RWPE1 (cell line): ENCODE measurements at regions not wholly inside any gene's neighbourhood (a gene's known extent, or its start where the extent isn't known, plus 50 kb on each side); places are given as distances from the start of the nearest gene placed in this dataset.

Experiments used
- CTCF ChIA-PET: fragments of 350-600 bp; sonication (Branson Sonifier 250); formaldehyde crosslinking; extraction: SDS; loops from one replicate; lab custom pipeline; 2021; lab: Yijun Ruan, JAX
- POLR2A ChIA-PET: fragments of 400-600 bp; formaldehyde crosslinking; extraction: SDS; loops from one replicate; lab custom pipeline; 2020; ENCODE audit warnings: antibody characterized with exemption; ENCODE audit not compliant: low non-redundant PET; lab: Yijun Ruan, JAX
- DNase-seq: peaks from one replicate; pipeline ENCODE4 v3.0.0; 2012; ENCODE audit warnings: low spot score
- H3K27ac ChIP-seq: fragments of 450-650 bp; 2 replicates; pipeline ENCODE4 v1.5.1; 2017
- CTCF ChIP-seq: fragments of 450-650 bp; conservative IDR thresholded peaks from 2 replicates; pipeline ENCODE4 v1.5.1; 2017; ENCODE audit warnings: low read depth, mild to moderate bottlenecking

GRCh38 chr17:15886804-15887203, 58.1 kb upstream of the ADORA2B start:
- TF ChIP-seq CTCF, result no peak
- ChIA-PET POLR2A (no interaction called here), CTCF (interaction anchor here (0.7 kb wide), 1 partner anchor 28 kb away, joined by 7 read pairs; no protein-coding TSS in a partner anchor)
- no peak for DNase-seq
- H3K27ac ChIP-seq, result no peak overlapping the region; the same call in 1 of the 2 replicates

GRCh38 chr17:15888436-15888835, 56.5 kb upstream of the ADORA2B start:
- ChIA-PET CTCF (interaction anchor here (0.6 kb wide), 1 partner anchor 1664 kb away, joined by 4 read pairs; no protein-coding TSS in a partner anchor), POLR2A (no interaction called here)
- no peak for DNase-seq
- no peak for TF ChIP-seq CTCF
- no peak overlapping the region for H3K27ac ChIP-seq

GRCh38 chr17:15890279-15890892, 54.5 kb upstream of the ADORA2B start:
- ChIA-PET POLR2A (no interaction called here), CTCF (interaction anchor here (0.6 kb wide), 1 partner anchor 10 kb away, joined by 3 read pairs; no protein-coding TSS in a partner anchor)
- no peak overlapping the region for H3K27ac ChIP-seq
- TF ChIP-seq CTCF, result no peak
- DNase-seq, result no peak

GRCh38 chr17:15891318-15891717, 53.6 kb upstream of the ADORA2B start:
- no peak for TF ChIP-seq CTCF
- ChIA-PET POLR2A (no interaction called here), CTCF (no interaction called here)
- H3K27ac ChIP-seq, result no peak overlapping the region
- DNase-seq, result no peak

GRCh38 chr17:15892244-15892643, 52.7 kb upstream of the ADORA2B start:
- ChIA-PET CTCF (no interaction called here), POLR2A (no interaction called here)
- TF ChIP-seq CTCF, result no peak
- H3K27ac ChIP-seq, result no peak overlapping the region
- DNase-seq, result no peak

- H3K27ac ChIP-seq, result no peak overlapping the region
- TF ChIP-seq CTCF, result no peak
- no peak for DNase-seq
- ChIA-PET CTCF (no interaction called here), POLR2A (no interaction called here)
Measured at GRCh38 chr17:15892731-15893657, 51.9 kb upstream of the ADORA2B start.
